ENCODE measurements at regions not wholly inside any gene's neighbourhood (a gene's known extent, or its start where the extent isn't known, plus 50 kb on each side); places are given as distances from the start of the nearest gene placed in this dataset.
"Not testable (repeated sequence)": the region's sequence is repeated elsewhere in the genome, so short reads cannot be mapped to it uniquely, and the experiment has no call there.

- intact Hi-C loops (cut with DNase I), result no loop called here
- no peak for DNase-seq
Measured at GRCh38 chr6:17182961-17183360, 81.1 kb downstream of the STMND1 start.

GRCh38 chr6:17186925-17187324 is 85.1 kb downstream of the STMND1 start:
- DNase-seq, result no peak
- intact Hi-C loops (cut with DNase I), result no loop called here

GRCh38 chr6:17193106-17193775 is 87.9 kb upstream of the RBM24 start:
- intact Hi-C loops (cut with DNase I), result no loop called here
- DNase-seq, result no peak

GRCh38 chr6:17197607-17198006 is 83.6 kb upstream of the RBM24 start:
- intact Hi-C loops (cut with DNase I), result no loop called here
- no peak for DNase-seq

GRCh38 chr6:17200395-17200794 is 80.8 kb upstream of the RBM24 start:
- no peak for DNase-seq
- intact Hi-C loops (cut with DNase I), result no loop called here

GRCh38 chr6:17202526-17202925 is 78.6 kb upstream of the RBM24 start:
- no peak for DNase-seq
- intact Hi-C loops (cut with DNase I), result no loop called here

GRCh38 chr6:17204533-17204932 is 76.6 kb upstream of the RBM24 start:
- intact Hi-C loops (cut with DNase I), result no loop called here
- no peak for DNase-seq

GRCh38 chr6:17206566-17207072 is 74.5 kb upstream of the RBM24 start:
- intact Hi-C loops (cut with DNase I), result no loop called here
- no peak for DNase-seq

- no peak for DNase-seq
- intact Hi-C loops (cut with DNase I), result no loop called here
Measured at GRCh38 chr6:17207281-17207680, 73.9 kb upstream of the RBM24 start.

- intact Hi-C loops (cut with DNase I), result no loop called here
- DNase-seq, result no peak
Measured at GRCh38 chr6:17210683-17211082, 70.5 kb upstream of the RBM24 start.

- no peak for DNase-seq
- intact Hi-C loops (cut with DNase I), result no loop called here
Measured at GRCh38 chr6:17211101-17211500, 70.1 kb upstream of the RBM24 start.

GRCh38 chr6:17212546-17213371 is 68.4 kb upstream of the RBM24 start:
- DNase-seq, result peak in 21 of 42 donors; percentile 1 to 60 (median 17)
- intact Hi-C loops (cut with DNase I), result no loop called here

- no peak for DNase-seq
- intact Hi-C loops (cut with DNase I), result no loop called here
Measured at GRCh38 chr6:17214106-17214505, 67.1 kb upstream of the RBM24 start.

- DNase-seq; intact Hi-C loops (cut with DNase I): not testable (repeated sequence)
Measured at GRCh38 chr6:17216972-17217371, 64.2 kb upstream of the RBM24 start.

GRCh38 chr6:17218023-17218748 is 63.0 kb upstream of the RBM24 start:
- intact Hi-C loops (cut with DNase I), result no loop called here
- no peak for DNase-seq

GRCh38 chr6:17218749-17219093 is 62.4 kb upstream of the RBM24 start:
- no peak for DNase-seq
- intact Hi-C loops (cut with DNase I), result no loop called here

- intact Hi-C loops (cut with DNase I), result no loop called here
- no peak for DNase-seq
Measured at GRCh38 chr6:17219098-17219497, 62.1 kb upstream of the RBM24 start.

- DNase-seq, result peak in 1 of 42 donors; percentile 7
- intact Hi-C loops (cut with DNase I), result no loop called here
Measured at GRCh38 chr6:17220040-17220910, 60.9 kb upstream of the RBM24 start.

GRCh38 chr6:17224056-17224455 is 57.1 kb upstream of the RBM24 start:
- no peak for DNase-seq
- intact Hi-C loops (cut with DNase I), result no loop called here

All from head of caudate nucleus (tissue), 42 donors.